A549 (cell line): ENCODE measurements at regions not wholly inside any gene's neighbourhood (a gene's known extent, or its start where the extent isn't known, plus 50 kb on each side); places are given as distances from the start of the nearest gene placed in this dataset.
"Not testable (repeated sequence)": the region's sequence is repeated elsewhere in the genome, so short reads cannot be mapped to it uniquely, and the experiment has no call there.

Source experiments
- BHLHE40 ChIP-seq: IDR thresholded peaks from 2 replicates; pipeline ENCODE4 v1.6.1; 2012; ENCODE audit warnings: low read depth, low read length, inconsistent platforms
- KDM5A ChIP-seq: fragments of 200-600 bp; sonication (generic); IDR thresholded peaks from 2 replicates; pipeline ENCODE4 v1.6.1; 2016; ENCODE audit warnings: antibody characterized with exemption, mild to moderate bottlenecking
- MYC ChIP-seq: IDR thresholded peaks from 2 replicates; pipeline ENCODE4 v1.6.1; 2012; ENCODE audit warnings: mild to moderate bottlenecking, inconsistent platforms, low read length, improper control_type of control experiment, borderline replicate concordance
- POLR2A ChIP-seq: IDR thresholded peaks from 2 replicates; pipeline ENCODE4 v1.6.1; 2012; ENCODE audit warnings: mild to moderate bottlenecking, low read length
- RAD21 ChIP-seq, 2 experiments: fragments of >200 bp in 1 of 2; sonication (Bioruptor Twin) in 1 of 2; formaldehyde crosslinking in 1 of 2; IDR thresholded peaks in 1 of 2; conservative IDR thresholded peaks in 1 of 2; 2 replicates in 1 of 2; 3 replicates in 1 of 2; pipeline ENCODE4 v1.6.1; 2012 to 2018; ENCODE audit warnings: inconsistent platforms in 1 of 2
- RNF2 ChIP-seq: fragments of 200-600 bp; sonication (generic); IDR thresholded peaks from 2 replicates; pipeline ENCODE4 v1.6.1; 2016; ENCODE audit warnings: low read depth, mild to moderate bottlenecking, antibody characterized with exemption, moderate library complexity, borderline replicate concordance
- TP53 ChIP-seq: fragments of 250-450 bp; sonication (Bioruptor Pico); IDR thresholded peaks from 2 replicates; pipeline ENCODE4 v1.5.0; 2021; ENCODE audit warnings: mild to moderate bottlenecking, moderate library complexity
- ZC3H11A ChIP-seq: fragments of 450-650 bp; IDR thresholded peaks from 2 replicates; pipeline ENCODE4 v1.6.1; 2014; ENCODE audit warnings: antibody characterized with exemption, mild to moderate bottlenecking
- ZNF302 ChIP-seq: fragments of 250-450 bp; sonication (Bioruptor Pico); IDR thresholded peaks from 2 replicates; pipeline ENCODE4 v1.9.0; 2021; ENCODE audit warnings: inconsistent platforms, mild to moderate bottlenecking, moderate library complexity
- TF ChIP-seq, protein P1 (sequence below): fragments of >200 bp; sonication (Bioruptor Twin); formaldehyde crosslinking; IDR thresholded peaks from 3 replicates; pipeline ENCODE4 v1.5.1; 2016
- TF ChIP-seq, protein P2 (sequence below): fragments of 200-600 bp; sonication (generic); IDR thresholded peaks from 2 replicates; pipeline ENCODE4 v1.6.1; 2016; ENCODE audit warnings: antibody characterized with exemption, mild to moderate bottlenecking, moderate library complexity
- TF ChIP-seq, protein P3 (sequence below): fragments of 450-650 bp; IDR thresholded peaks from 2 replicates; pipeline ENCODE4 v1.6.1; 2014; ENCODE audit warnings: antibody characterized with exemption

DNA sequence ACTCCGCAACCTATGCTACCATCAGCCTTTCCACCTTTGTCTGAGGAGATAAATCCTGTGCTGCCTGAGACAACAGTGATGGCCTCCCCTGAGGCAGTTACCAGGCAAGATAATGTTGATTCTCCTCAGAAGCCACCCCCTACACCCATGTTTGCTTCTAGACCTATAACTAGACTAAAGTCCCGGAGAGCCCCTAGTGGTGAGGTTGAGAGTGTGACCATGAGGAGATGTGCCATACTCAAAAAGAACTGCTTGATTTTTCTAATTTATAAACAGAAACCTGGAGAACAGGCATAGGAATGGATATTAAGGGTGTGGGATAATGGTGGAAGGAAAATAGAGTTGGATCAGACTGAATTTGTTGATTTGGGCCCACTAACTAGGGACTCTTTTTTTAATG is 164.4 kb upstream of the TBX22 start:
- TF ChIP-seq KDM5A; POLR2A; TP53 (CRISPR knock-in tag); ZC3H11A; BHLHE40; RNF2; ZNF302 (CRISPR knock-in tag); RAD21 (conservative IDR thresholded peaks at IDR 0.05 in 1 of 2, IDR thresholded peaks at IDR 0.05 in 1 of 2); MYC: not testable (repeated sequence)
- TF ChIP-seq, protein P1, sequence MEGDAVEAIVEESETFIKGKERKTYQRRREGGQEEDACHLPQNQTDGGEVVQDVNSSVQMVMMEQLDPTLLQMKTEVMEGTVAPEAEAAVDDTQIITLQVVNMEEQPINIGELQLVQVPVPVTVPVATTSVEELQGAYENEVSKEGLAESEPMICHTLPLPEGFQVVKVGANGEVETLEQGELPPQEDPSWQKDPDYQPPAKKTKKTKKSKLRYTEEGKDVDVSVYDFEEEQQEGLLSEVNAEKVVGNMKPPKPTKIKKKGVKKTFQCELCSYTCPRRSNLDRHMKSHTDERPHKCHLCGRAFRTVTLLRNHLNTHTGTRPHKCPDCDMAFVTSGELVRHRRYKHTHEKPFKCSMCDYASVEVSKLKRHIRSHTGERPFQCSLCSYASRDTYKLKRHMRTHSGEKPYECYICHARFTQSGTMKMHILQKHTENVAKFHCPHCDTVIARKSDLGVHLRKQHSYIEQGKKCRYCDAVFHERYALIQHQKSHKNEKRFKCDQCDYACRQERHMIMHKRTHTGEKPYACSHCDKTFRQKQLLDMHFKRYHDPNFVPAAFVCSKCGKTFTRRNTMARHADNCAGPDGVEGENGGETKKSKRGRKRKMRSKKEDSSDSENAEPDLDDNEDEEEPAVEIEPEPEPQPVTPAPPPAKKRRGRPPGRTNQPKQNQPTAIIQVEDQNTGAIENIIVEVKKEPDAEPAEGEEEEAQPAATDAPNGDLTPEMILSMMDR = not testable (repeated sequence)
- TF ChIP-seq, protein P2, sequence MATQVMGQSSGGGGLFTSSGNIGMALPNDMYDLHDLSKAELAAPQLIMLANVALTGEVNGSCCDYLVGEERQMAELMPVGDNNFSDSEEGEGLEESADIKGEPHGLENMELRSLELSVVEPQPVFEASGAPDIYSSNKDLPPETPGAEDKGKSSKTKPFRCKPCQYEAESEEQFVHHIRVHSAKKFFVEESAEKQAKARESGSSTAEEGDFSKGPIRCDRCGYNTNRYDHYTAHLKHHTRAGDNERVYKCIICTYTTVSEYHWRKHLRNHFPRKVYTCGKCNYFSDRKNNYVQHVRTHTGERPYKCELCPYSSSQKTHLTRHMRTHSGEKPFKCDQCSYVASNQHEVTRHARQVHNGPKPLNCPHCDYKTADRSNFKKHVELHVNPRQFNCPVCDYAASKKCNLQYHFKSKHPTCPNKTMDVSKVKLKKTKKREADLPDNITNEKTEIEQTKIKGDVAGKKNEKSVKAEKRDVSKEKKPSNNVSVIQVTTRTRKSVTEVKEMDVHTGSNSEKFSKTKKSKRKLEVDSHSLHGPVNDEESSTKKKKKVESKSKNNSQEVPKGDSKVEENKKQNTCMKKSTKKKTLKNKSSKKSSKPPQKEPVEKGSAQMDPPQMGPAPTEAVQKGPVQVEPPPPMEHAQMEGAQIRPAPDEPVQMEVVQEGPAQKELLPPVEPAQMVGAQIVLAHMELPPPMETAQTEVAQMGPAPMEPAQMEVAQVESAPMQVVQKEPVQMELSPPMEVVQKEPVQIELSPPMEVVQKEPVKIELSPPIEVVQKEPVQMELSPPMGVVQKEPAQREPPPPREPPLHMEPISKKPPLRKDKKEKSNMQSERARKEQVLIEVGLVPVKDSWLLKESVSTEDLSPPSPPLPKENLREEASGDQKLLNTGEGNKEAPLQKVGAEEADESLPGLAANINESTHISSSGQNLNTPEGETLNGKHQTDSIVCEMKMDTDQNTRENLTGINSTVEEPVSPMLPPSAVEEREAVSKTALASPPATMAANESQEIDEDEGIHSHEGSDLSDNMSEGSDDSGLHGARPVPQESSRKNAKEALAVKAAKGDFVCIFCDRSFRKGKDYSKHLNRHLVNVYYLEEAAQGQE = not testable (repeated sequence)
- TF ChIP-seq, protein P3, sequence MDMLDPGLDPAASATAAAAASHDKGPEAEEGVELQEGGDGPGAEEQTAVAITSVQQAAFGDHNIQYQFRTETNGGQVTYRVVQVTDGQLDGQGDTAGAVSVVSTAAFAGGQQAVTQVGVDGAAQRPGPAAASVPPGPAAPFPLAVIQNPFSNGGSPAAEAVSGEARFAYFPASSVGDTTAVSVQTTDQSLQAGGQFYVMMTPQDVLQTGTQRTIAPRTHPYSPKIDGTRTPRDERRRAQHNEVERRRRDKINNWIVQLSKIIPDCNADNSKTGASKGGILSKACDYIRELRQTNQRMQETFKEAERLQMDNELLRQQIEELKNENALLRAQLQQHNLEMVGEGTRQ = not testable (repeated sequence)
